ENCODE measurements at regions not wholly inside any gene's neighbourhood (a gene's known extent, or its start where the extent isn't known, plus 50 kb on each side); places are given as distances from the start of the nearest gene placed in this dataset.

DNA sequence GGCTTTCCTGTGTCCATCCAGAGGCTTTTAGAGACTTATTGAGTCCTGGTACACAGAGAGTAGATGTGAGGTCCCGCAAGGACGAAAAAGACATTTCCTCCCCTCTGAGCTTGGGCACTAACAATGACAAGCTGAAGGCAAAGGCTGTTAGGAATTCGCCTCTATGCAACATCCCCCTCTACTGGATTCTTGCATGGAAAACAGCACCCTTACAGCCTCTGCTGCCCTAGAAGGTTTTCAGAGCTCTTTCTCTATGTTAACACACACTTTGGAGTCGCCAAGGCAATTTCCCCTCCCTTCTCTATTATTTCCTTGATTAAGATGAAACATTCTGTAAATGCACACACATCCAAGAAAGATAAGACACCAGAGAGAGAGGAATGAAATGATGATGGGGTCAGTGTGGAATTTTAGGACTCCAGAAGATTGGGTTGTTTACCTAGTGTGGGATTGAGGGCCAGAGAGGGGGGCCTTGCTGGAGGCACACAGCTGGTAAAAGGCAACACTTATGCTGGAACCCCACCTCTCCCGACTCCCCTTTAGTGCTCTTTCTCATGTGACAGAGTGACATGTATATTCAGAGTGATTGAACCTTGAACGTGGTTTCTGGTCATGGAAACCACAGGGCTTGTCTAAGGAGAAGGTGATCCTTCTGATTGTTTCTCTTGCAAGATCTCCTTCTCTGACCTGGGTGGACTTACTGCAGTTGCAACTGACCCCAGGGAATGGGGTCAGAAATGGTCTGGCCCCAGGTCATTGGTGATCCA, 300.7 kb downstream of the CLIC5 start:
- TF ChIP-seq, protein P1, sequence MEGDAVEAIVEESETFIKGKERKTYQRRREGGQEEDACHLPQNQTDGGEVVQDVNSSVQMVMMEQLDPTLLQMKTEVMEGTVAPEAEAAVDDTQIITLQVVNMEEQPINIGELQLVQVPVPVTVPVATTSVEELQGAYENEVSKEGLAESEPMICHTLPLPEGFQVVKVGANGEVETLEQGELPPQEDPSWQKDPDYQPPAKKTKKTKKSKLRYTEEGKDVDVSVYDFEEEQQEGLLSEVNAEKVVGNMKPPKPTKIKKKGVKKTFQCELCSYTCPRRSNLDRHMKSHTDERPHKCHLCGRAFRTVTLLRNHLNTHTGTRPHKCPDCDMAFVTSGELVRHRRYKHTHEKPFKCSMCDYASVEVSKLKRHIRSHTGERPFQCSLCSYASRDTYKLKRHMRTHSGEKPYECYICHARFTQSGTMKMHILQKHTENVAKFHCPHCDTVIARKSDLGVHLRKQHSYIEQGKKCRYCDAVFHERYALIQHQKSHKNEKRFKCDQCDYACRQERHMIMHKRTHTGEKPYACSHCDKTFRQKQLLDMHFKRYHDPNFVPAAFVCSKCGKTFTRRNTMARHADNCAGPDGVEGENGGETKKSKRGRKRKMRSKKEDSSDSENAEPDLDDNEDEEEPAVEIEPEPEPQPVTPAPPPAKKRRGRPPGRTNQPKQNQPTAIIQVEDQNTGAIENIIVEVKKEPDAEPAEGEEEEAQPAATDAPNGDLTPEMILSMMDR (conservative IDR thresholded peaks at IDR 0.05; ENCODE audit: low read depth, low read length), result peak; percentile 96
- H3K4me3 ChIP-seq (ENCODE audit: low read length), result no peak overlapping the region
- DNase-seq (ENCODE audit: low read depth), result peak; percentile 47

DNA sequence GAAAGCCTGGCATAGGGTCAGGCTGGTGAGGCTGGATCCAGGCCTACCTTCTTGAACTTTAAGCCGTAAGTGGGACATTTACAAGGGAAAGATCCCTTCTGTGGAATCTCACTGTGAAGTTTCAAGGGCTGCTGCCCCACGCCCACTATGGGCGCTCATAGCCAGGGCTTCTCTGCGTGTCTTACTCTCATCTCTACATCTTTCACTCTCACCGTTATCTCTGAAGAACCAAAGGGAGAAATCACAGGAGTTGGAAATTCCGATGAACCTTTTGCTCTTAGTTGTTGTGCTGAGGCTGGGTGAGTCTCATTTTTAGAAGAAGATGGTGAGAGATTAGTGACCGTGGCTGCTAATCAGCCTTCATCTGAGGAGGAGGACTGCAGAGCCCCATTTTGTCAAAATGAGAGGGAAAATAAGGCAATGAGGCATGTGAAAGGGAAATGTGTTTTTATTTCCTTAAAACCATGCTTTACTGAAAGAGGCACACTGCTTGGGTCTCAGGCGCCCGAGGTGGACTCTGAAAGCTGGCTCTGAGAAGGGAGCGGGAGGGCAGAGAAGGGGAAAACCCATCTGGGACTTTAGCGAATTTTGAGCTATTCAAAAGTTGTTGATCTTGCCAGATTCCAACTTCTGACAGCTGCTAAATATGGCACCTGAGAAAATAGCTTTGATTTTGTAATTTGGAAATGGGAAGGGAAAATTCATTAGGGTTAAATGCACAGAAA, 301.5 kb downstream of the CLIC5 start:
- DNase-seq (ENCODE audit: low read depth), result no peak
- H3K4me3 ChIP-seq (ENCODE audit: low read length), result no peak overlapping the region
- TF ChIP-seq, protein P1 (conservative IDR thresholded peaks at IDR 0.05; ENCODE audit: low read depth, low read length), result no peak
